ENCODE measurements at regions not wholly inside any gene's neighbourhood (a gene's known extent, or its start where the extent isn't known, plus 50 kb on each side); places are given as distances from the start of the nearest gene placed in this dataset.

DNA sequence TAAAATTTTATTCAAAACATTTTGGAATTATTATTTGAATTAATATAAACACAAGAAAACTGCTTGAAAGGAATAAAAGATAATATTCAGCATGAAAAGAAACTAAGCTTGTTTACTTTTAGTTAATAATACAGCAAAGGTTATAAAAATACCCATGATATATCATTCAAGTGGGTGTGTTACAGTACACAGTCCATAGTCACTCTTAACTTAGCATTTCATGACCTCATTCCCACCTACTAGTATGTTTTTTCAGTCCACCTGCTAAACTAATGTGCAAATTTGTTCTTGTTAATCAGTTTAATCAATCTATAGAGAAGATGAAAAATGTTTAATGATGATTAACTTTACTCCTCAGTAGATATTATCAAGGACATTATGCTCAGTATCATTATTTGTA, 841.4 kb upstream of the EPHA7 start:
- ChIA-PET POLR2A (no interaction called here), CTCF (no interaction called here)
- Histone ChIP-seq H3K27me3 (ENCODE audit: control insufficient read depth, insufficient read depth, low read length) (no peaks in the 10 kb centered on the region), H3K27ac (ENCODE audit: low read depth, low read length) (no peak overlapping the region), H3K9me3 (ENCODE audit: control insufficient read depth, insufficient read depth, low read length) (peaks cover 7% of the 10 kb centered on the region; the same call in 1 of the 2 replicates), H3K4me3 (ENCODE audit: low read depth, low read length) (no peak overlapping the region)
- DNase-seq (ENCODE audit: low read depth, low spot score): no peak
- TF ChIP-seq, protein P1, sequence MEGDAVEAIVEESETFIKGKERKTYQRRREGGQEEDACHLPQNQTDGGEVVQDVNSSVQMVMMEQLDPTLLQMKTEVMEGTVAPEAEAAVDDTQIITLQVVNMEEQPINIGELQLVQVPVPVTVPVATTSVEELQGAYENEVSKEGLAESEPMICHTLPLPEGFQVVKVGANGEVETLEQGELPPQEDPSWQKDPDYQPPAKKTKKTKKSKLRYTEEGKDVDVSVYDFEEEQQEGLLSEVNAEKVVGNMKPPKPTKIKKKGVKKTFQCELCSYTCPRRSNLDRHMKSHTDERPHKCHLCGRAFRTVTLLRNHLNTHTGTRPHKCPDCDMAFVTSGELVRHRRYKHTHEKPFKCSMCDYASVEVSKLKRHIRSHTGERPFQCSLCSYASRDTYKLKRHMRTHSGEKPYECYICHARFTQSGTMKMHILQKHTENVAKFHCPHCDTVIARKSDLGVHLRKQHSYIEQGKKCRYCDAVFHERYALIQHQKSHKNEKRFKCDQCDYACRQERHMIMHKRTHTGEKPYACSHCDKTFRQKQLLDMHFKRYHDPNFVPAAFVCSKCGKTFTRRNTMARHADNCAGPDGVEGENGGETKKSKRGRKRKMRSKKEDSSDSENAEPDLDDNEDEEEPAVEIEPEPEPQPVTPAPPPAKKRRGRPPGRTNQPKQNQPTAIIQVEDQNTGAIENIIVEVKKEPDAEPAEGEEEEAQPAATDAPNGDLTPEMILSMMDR (IDR thresholded peaks at IDR 0.05; ENCODE audit: low read depth, low read length): no peak

DNA sequence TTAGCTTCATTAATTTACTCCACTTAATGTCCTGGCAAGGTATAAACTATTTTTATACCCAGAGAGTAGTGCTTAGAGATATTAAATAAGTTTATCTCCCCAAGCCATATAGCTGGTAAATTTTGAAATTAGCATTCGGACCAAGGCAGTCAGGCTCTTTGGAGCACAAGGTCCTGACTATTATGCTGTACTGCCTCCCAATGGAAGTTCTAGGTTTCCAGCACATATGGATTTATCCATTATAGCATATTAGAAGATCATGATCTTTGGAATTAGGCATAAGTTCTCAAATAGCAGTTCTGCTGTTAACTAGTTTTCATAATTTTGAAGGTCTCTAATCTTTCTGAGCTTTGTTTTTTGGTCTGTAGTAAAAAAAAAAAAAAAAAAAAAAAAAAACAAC, 835.3 kb upstream of the EPHA7 start:
- ChIA-PET POLR2A (no interaction called here), CTCF (no interaction called here)
- TF ChIP-seq, protein P1 (IDR thresholded peaks at IDR 0.05; ENCODE audit: low read depth, low read length): no peak
- no peaks in the 10 kb centered on the region for H3K27me3 ChIP-seq (ENCODE audit: control insufficient read depth, insufficient read depth, low read length)
- H3K27ac ChIP-seq (ENCODE audit: low read depth, low read length): no peak overlapping the region
- peaks cover 2% of the 10 kb centered on the region; the same call in 1 of the 2 replicates for H3K9me3 ChIP-seq (ENCODE audit: control insufficient read depth, insufficient read depth, low read length)
- no peak for DNase-seq (ENCODE audit: low read depth, low spot score)
- H3K4me3 ChIP-seq (ENCODE audit: low read depth, low read length): no peak overlapping the region

DNA sequence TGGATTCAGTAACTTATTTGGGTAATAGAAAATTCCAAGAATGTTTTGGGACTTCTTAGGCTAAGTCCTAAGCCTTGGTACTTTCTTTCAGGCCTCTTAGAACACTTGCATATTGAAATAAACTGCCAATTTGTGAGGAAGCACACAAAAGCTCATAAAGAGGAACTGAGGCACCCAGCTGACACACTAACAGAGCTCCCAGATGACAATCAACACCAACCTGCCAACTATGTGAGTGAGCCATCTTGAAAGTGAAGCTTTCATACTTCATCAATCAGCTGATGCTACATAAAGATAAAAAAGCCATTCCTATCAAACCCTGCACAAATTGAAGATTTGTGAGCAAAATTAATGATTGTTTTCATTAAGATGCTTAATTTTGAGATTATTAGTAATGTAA, 832.5 kb upstream of the EPHA7 start:
- no peak for DNase-seq (ENCODE audit: low read depth, low spot score)
- POLR2A ChIA-PET: no interaction called here
- no peaks in the 10 kb centered on the region for H3K9me3 ChIP-seq (ENCODE audit: control insufficient read depth, insufficient read depth, low read length)
- no peaks in the 10 kb centered on the region for H3K27me3 ChIP-seq (ENCODE audit: control insufficient read depth, insufficient read depth, low read length)
- CTCF ChIA-PET: no interaction called here
- TF ChIP-seq, protein P1 (IDR thresholded peaks at IDR 0.05; ENCODE audit: low read depth, low read length): no peak
- no peak overlapping the region for H3K27ac ChIP-seq (ENCODE audit: low read depth, low read length)
- H3K4me3 ChIP-seq (ENCODE audit: low read depth, low read length): no peak overlapping the region

DNA sequence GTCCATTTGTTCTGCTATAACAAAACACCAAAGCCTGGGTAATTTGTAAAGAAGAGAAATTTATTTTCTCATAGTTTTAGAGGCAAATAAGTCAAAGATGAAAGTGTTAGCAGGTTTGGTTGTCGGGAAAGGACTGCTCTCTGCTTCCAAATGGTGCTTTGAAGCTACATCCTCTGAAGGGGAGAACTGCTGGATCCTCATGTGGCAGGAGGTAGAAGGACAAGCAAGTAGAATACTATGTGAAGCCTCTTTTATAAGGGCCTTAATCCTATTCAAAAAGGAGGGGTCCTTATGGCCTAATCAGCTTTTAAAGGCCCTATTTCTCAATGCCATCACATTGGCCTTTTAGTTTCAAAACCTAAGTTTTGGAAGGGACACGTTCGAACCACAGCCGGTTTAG, 826.0 kb upstream of the EPHA7 start:
- H3K4me3 ChIP-seq (ENCODE audit: low read depth, low read length): no peak overlapping the region
- POLR2A ChIA-PET: no interaction called here
- H3K27me3 ChIP-seq (ENCODE audit: control insufficient read depth, insufficient read depth, low read length): no peaks in the 10 kb centered on the region
- TF ChIP-seq, protein P1 (IDR thresholded peaks at IDR 0.05; ENCODE audit: low read depth, low read length): no peak
- H3K27ac ChIP-seq (ENCODE audit: low read depth, low read length): no peak overlapping the region
- CTCF ChIA-PET: no interaction called here
- DNase-seq (ENCODE audit: low read depth, low spot score): no peak
- no peaks in the 10 kb centered on the region for H3K9me3 ChIP-seq (ENCODE audit: control insufficient read depth, insufficient read depth, low read length)

DNA sequence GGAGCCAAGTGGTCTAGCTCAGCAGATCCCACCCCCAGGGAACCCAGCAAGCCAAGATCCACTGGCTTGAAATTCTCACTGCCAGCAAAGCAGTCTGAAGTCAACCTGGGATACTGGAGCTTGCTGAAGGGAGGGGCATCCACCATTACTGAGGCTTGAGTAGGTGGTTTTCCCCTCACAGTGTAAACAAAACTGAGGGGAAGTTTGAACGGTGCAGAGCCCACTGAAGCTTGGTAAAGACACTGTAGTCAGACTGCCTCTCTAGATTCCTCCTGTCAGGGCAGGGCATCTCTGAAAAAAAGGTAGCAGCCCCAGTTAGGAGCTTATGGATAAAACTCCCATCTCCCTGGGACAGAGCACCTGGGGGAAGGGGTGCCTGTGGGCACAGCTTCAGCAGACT, 819.5 kb upstream of the EPHA7 start:
- no peak for DNase-seq (ENCODE audit: low read depth, low spot score)
- ChIA-PET CTCF (no interaction called here), POLR2A (no interaction called here)
- TF ChIP-seq, protein P1 (IDR thresholded peaks at IDR 0.05; ENCODE audit: low read depth, low read length): no peak
- H3K27ac ChIP-seq (ENCODE audit: low read depth, low read length): no peak overlapping the region
- H3K4me3 ChIP-seq (ENCODE audit: low read depth, low read length): no peak overlapping the region
- H3K27me3 ChIP-seq (ENCODE audit: control insufficient read depth, insufficient read depth, low read length): no peaks in the 10 kb centered on the region
- H3K9me3 ChIP-seq (ENCODE audit: control insufficient read depth, insufficient read depth, low read length): peaks cover 16% of the 10 kb centered on the region
